GM19240 (cell line): ENCODE measurements at regions not wholly inside any gene's neighbourhood (a gene's known extent, or its start where the extent isn't known, plus 50 kb on each side); places are given as distances from the start of the nearest gene placed in this dataset.

Experiments used
- DNase-seq: peaks from one replicate; pipeline ENCODE4 v3.0.0; 2011; ENCODE audit warnings: low spot score; ENCODE audit not compliant: insufficient read length

- no peak for DNase-seq
These were observed 180.7 kb upstream of the NCAM1 start for GRCh38 chr11:112780351-112781087.

GRCh38 chr11:112783945-112784322, 177.3 kb upstream of the NCAM1 start:
- no peak for DNase-seq

- DNase-seq: no peak
These were observed 176.7 kb upstream of the NCAM1 start for GRCh38 chr11:112784323-112785073.

GRCh38 chr11:112785149-112785548, 176.1 kb upstream of the NCAM1 start:
- no peak for DNase-seq

- DNase-seq: no peak
These were observed 175.5 kb upstream of the NCAM1 start for GRCh38 chr11:112785719-112786118.

GRCh38 chr11:112786196-112786595, 175.0 kb upstream of the NCAM1 start:
- no peak for DNase-seq

- DNase-seq: no peak
These were observed 174.2 kb upstream of the NCAM1 start for GRCh38 chr11:112786886-112787530.

GRCh38 chr11:112789481-112789880, 171.7 kb upstream of the NCAM1 start:
- DNase-seq: no peak

- no peak for DNase-seq
These were observed 170.9 kb upstream of the NCAM1 start for GRCh38 chr11:112790286-112790685.

- no peak for DNase-seq
These were observed 169.2 kb upstream of the NCAM1 start for GRCh38 chr11:112792070-112792469.

GRCh38 chr11:112793416-112793815, 167.8 kb upstream of the NCAM1 start:
- DNase-seq: no peak

- DNase-seq: no peak
These were observed 166.8 kb upstream of the NCAM1 start for GRCh38 chr11:112794331-112794846.

- DNase-seq: no peak
These were observed 165.9 kb upstream of the NCAM1 start for GRCh38 chr11:112795142-112795815.

- DNase-seq: no peak
These were observed 165.1 kb upstream of the NCAM1 start for GRCh38 chr11:112795911-112796649.

GRCh38 chr11:112797092-112797491, 164.1 kb upstream of the NCAM1 start:
- DNase-seq: no peak

GRCh38 chr11:112797648-112798293, 163.4 kb upstream of the NCAM1 start:
- no peak for DNase-seq

- DNase-seq: no peak
These were observed 160.0 kb upstream of the NCAM1 start for GRCh38 chr11:112801025-112801816.

GRCh38 chr11:112801817-112802088, 159.5 kb upstream of the NCAM1 start:
- DNase-seq: no peak

- DNase-seq: no peak
These were observed 155.6 kb upstream of the NCAM1 start for GRCh38 chr11:112805658-112806057.

GRCh38 chr11:112806256-112806655, 155.0 kb upstream of the NCAM1 start:
- no peak for DNase-seq
